NCI-H345 treated with DMSO at 0.1 percent for 48 hours (cell line): ENCODE measurements at regions not wholly inside any gene's neighbourhood (a gene's known extent, or its start where the extent isn't known, plus 50 kb on each side); places are given as distances from the start of the nearest gene placed in this dataset.
A peak's percentile ranks its signal among the peaks of the same experiment; 100 is the strongest.
"Not testable (repeated sequence)": the region's sequence is repeated elsewhere in the genome, so short reads cannot be mapped to it uniquely, and the experiment has no call there.

ENCODE experiments used
- DNase-seq: peaks from one replicate; lab custom pipeline; 2025; ENCODE audit not compliant: unreplicated experiment; lab: John Stamatoyannopoulos, UW

DNA sequence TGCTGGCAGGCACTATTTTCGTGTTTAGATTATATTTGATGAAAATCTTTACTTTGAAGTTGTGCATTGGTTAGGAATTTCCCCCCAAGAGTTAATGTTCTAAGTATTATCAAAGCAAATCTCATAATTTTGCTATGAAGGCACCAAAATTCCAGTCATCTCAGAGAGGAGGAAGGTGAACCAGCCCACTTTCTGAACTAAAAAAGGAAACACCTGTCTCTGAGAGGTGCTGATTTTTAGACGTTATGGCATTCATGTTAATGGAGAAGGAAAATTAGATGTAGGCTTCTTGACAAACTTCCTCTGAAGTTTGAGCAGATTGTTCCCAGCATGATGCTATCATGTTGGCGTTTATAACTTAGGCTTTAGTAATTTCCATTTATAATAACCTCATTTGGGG is 432.9 kb upstream of the ACTBL2 start:
- no peak for DNase-seq

DNA sequence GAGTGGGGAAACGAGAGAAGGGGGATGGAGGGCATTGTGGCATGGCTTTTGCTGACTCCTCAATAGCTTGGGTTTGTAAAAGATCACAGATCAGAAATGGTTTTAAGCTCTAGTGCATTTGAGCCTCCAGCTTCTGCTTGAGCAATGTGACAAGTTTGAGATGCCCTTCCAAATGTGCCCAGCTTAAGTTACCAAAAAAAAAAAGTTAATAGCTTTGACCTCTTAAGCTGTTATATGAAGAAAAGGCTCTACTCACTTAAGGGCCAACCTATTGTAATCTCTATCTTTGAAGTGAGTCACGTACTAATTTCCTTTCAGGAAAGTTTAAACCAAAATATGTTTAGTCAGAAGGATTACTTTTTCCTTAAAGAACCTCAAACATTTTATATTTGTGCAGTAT is 428.8 kb upstream of the ACTBL2 start:
- DNase-seq = no peak

DNA sequence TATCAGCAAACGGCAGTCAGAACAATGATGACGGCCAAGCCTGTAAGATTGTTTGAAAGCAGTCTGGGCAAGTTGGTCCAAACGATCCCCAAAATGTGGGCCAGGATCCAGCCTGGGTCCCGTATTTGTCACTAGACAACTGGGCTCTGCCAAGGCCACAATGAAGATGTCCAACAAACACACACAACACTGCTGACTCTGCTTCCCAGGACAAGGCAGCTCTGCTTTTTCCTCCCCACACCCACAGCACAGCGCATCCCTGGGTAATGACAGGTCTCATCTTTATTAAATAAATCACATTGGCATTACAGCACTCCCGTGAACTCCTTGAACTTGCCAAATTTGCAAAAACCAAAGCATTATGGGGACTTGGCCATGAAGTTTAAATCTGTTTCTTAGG is 424.1 kb upstream of the ACTBL2 start:
- DNase-seq = no peak

DNA sequence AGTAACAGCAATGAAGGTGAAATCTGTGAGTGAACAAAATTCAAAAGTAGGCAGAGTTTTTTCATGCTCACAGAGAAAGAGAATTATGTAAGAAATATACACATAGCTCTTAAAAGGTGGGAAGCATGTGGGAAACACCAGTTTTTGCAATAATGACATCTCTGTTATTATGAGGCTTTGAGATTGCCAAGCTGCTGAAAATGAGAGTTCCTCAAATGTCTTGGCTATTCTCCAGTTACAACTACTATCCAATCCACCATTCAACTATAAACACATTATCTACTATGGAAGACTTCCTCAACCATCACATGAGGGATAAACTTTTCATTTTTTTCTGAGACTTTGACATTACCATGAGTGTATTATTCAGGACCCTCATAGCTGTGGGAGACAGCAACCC is 420.8 kb upstream of the ACTBL2 start:
- no peak for DNase-seq

DNA sequence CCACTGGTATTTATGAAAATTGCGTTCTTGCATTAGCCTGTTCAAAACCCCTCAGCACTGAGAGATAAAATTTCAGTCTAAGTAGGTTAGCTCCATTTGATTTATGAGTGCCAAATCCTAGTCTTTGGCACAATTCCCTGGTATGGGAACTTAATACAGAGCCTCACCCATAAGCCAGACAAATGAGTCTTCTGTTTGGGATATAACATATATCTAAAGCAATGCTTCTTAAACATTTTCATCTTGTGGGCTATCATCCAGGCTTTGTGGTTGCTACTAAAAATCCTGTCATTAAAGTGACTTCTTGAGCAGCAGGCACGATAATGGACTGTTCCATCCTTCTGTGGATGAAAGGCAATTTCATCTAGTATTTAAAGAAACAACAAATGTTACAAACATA is 419.5 kb upstream of the ACTBL2 start:
- no peak for DNase-seq

DNA sequence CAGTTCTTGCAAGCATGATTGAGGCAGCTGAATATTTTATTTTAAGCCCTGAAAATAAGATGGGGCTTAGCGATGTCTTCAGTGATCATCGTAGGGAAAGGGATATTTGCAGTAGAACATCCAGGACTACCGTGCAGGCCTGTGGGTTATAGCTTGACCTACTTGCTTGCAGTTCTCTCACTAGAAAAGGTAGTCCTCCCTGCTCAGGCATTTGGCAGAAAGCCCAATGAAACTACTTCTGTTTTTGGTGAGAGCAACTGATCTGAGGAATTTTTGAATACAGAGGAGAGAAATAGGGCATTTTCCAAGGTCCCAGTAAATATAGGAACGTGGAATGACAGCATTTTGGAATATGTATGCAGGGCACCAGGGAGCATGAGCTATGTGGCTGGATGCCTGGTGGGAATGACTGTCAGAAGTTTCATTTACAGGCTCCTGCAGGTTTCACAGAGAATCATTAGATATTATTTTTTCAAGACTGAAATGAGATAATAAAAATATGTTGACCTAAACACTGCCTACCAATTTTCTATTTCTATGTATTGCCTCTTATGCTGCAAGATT is 417.9 kb upstream of the ACTBL2 start:
- DNase-seq = no peak

DNA sequence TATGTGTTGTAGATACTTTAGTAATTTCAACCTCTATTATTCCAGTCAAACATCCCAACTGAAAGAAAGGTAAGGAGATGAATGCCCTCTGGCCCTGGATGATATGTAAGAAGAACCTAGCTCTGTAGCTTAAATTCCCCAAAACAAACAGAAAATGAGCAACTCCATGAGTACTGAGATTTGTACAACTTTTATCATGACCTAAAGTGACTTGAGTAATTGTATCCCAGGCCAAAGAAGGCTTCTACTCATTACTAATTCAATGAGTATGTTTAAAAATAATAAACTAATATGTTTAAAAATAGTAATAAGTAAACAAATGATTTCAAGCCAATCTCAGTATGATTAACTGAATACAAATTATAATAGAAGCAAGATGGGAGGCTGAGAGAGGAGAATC is 414.0 kb upstream of the ACTBL2 start:
- no peak for DNase-seq

DNA sequence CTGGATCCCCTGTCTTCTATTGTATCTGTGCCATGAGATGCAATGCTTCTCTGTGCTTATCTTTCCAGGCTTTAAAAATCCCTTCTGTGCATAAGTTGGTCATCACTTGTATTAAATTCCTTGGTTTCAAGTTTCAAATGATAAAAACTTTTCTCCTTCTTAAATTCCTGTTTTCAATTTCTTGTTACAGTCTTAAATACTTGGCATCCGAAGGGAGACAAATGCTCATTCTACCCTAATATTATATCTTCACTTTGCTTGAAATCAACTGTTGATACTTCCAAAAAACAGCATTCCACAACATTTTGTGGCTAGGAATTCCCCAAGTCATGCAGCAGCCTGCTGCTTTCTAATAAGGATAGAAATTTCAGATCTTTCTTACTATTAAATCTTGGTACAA is 413.2 kb upstream of the ACTBL2 start:
- DNase-seq = no peak

DNA sequence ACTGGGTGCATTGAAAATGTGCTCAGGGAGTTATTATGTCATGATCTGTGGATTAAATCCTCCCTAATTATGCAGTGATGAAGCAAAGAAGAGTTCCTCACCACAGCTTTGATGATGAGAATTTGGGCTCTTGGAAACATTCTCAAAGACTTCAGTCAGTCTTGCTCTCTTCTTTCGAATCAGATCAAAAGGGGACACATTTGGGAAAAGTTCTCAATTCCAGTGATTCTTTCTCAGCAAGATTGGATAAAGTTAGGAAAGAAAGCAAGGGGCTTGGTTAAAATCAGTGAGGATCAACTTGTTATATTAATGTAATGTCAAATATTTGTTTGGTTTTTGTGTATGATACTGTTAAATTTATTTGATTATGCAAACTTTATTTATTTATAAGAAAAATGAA is 411.3 kb upstream of the ACTBL2 start:
- DNase-seq = no peak

DNA sequence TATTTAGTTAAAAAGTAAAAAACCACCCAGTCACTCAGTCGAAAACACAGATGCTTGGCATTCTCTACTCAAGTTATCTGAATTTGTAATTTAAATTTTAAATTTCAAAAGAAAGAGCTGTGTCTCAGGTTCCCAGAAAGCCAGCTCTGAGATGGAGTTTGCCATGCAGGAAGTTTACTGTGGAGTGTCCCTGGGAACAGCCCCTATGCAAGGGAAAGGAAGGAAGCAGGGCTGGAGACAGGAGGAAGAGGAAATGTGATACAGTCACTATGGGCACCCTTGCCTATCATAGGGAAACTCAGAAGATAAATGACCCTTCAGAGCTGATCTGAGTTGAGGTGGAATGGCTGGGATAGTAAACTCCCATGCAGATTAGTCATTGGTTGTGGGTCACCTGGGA is 408.8 kb upstream of the ACTBL2 start:
- DNase-seq = no peak

DNA sequence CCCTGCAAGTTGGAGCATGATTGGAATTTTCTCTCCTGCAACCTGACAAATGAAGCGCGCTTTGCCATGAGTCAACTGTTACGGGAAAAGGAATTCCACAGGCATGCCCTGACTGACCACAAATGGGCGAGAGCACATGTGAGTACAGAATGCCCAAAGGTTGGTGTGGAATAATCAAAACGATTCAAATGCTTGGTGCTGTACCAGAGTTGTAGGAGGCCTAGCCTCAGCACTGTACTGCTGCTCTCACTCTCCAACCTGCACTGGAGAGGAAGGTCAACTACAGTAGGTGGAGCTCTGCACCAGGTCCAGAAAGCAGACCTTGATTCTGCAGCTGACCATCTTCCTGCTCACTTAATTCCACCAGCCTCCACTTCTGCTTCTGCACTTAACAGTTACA is 406.9 kb upstream of the ACTBL2 start:
- DNase-seq = no peak

DNA sequence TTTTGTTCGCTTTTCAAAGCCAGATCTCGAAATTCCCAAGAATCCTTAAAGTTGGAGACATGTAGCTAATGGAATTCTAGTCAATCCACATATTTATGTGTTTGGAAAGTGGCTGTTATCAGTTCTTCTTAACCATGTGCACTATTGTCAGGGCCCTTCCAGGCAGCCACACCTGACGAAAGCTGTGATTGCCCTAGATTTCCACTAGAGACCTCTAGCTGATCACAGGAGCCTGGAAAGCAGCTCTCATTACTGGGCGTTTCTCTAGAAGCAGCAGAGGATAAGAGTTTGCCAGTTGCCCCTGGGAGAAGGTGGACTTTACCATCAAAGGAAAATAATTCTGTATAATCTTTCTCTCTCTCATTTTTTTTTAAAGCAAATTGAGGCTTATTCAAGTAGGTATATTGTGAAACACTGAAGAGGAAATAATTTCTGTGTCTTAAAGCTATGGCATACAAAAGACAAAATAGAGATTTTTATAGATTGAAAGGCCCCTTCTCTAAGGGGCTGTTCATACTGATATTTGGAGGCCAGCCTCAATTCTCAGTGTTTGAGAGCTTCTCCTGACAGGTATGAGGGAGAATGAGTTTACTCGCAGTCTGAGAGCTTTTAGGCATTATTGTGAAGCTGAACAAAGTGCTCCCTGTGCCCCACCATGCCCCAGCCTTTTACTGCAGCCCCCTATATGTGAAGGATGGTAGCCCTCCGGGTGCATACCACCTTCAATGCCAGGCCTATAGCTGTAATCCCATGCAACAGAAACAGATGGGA is 405.4 kb upstream of the ACTBL2 start:
- peak; percentile 23 for DNase-seq

DNA sequence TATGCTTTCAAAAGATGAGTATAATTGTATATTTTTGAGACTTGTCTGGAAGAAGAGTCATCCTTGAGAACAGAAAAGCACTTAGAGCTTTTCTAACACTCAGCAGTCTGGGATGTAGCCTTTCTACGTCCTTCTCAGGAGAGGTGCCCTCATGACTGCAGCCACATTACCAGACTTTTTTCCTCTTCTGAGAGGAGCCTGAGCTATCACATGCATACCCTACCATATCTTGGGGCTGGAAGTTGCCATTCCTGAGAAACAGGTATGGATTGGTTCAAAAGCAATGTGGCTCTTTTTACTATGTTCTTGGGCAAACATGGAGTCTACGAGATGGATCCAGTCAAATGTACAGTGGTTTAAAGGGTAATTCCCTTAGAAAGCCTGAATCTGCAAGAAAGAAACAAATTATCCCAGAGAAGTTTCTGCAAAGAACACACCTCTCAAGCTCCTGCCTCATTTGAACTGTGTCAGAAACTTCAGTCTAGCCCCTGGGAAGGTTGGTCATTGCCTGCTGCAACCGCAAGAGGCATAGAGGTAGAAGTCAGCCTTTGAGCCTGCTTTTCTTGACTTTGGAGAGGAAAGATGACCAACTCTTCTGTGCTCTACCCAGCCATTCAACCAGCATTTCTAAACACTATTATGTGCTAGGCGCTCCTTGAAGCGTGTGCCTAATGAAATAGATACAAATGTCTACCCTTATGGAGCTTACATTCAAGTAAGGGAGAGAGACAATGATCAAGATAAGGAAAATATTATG is 401.9 kb upstream of the ACTBL2 start:
- no peak for DNase-seq

DNA sequence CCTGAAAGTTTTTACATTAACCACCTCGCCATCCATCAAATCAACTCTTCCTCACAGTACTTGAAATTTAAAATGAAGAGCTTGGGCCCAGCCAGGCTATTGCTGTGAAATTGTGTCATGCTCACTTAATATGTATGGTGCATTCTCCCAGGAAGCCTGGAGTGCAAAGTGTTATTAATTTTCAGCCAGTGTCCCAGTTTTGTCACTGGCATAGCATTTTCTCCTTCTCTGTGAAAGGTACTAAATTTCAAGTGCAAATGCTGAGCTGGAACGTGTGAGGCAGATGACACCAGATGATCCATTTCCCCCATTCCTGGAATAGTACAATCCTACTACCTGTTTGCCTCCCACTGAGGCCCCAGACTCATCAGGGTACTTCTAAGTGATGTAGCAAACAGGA is 397.6 kb upstream of the ACTBL2 start:
- no peak for DNase-seq

DNA sequence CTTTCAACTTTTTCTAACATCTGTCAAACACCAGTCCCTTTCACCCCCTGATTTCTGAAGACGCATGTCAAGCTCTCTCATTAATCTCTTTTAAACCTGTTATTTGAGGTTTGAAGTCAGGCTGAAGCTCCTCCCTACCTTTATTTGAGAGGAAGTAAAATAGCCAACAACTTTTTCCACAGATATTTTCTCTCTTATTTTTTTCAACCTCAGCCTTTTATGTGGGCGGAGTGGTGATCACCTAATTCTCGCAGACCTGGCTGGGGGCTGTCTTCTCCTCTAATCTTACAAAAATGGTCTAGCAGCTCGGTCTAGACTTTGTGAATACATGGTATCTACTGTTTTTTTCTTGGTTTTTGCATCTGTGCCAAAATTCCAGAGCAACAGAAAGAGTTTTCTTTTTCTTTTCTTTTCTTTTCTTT is 395.7 kb upstream of the ACTBL2 start:
- no peak for DNase-seq

DNA sequence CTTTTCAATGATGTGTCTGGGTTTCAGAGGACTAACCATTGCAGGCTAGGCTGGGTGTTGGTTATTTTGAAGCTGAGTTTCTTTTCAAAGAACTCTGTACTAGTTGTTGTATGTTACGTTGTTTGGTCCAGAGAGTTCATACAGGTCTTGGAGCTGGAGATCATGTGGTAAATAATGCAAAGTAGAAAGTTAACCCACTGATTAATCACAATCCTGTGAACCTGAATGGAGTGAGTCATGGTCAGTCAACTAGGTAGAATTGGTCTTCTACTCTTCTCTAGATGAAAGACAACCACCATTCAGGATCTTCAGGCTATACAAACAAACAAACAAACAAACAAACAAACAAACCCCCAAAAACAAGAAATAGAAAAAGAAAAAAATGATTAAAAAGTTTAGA is 388.9 kb upstream of the ACTBL2 start:
- no peak for DNase-seq

DNA sequence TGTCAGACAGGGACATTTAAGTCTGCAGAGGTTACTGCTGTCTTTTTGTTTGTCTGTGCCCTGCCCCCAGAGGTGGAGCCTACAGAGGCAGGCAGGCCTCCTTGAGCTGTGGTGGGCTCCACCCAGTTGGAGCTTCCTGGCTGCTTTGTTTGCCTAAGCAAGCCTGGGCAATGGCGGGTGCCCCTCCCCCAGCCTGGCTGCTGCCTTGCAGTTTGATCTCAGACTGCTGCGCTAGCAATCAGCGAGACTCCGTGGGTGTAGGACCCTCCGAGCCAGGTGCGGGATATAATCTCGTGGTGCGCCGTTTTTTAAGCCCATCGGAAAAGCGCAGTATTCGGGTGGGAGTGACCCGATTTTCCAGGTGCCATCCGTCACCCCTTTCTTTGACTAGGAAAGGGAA is 387.7 kb upstream of the ACTBL2 start:
- not testable (repeated sequence) for DNase-seq

DNA sequence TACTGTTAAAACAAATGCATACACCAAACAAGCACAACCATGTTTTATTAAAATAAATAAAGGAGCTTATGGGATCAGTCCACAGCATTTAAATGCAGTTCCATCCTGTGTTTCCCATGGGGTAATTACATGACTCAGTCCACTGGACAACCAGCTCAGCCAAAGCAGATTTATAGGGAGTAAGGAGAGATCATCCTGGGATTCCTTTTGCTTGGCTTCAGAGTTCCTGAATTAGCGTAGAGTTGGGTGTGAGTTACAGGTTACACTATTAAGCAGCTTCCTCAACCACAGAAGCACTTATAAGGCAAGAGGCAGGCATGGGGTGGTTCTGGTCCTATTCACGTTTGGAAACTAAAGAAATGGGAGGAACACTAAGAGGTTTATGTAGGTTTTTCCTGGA is 381.1 kb upstream of the ACTBL2 start:
- DNase-seq = no peak

DNA sequence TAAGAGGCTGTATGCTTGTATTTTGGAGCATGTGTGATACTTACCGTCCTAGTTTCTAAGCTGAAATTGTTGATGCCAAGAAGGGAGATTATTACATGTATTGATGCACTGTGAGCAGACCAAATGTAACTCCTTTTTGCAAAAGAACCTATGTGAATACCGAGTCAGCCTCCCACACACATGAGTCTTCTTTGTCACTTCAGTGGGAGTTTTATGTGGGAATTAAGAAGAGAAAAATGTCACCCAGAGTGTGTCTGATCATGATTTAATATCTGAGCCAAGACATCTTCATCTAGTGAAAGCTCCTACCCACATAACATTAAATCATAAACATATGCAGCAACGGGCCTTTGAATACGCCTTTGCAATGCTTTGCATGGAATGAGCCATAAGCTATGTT is 380.3 kb upstream of the ACTBL2 start:
- no peak for DNase-seq

DNA sequence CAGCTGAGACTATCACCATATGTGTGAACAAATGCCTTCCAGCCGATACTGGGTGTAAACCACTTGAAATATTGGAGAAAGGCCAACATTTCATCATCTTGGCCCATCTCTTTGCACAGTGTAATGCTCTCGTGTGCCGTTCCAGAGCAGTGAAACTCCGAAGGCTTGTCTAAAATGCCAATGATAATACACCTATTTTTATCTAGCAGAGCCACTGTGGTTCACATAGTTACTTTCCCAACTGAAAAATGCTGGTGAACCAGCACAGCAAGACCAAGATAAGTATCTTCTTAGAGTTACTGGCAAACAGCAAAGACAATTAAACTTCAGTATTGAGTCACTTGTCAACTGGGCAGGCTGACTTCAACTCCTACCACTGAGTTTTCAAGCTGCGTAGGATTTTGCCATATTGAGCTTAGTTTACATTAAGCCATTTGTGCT is 379.9 kb upstream of the ACTBL2 start:
- DNase-seq = no peak

DNA sequence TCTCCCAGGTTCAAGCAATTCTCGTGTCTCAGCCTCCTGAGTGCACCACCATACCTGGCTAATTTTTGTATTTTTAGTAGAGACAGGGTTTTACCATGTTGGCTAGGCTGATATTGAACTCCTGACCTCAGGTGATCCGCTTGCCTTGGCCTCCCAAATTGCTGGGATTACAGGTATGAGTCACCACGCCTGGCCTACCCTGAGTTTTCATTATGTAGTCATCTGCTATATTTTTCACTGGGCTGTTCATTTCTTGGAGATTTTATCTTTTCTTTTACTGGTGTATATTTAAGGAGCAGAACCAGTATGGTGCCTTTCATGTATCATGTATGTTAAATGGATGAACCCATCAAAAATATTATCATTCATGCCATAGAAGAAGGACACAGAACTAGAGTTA is 377.0 kb upstream of the ACTBL2 start:
- no peak for DNase-seq

DNA sequence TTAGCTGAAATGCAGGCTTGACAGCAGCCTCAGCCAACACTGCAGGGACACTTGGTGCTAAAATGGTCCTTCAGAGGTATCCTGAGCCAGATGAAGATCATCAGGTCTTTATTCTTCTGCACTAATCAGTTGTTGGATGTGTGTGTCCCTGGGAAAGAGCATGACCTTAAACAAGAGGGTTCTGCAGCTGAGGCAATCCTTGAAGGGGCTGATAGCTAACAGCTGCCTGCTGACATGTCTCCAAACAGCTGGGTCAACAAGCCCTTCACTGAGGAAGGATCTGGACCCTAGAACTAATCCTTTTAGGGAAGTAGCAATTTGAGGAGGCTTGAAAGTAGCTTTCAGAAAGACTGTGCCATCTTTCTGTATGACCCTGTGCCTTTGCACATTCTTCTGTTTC is 376.3 kb upstream of the ACTBL2 start:
- DNase-seq = no peak
